Subcutaneous abdominal adipose tissue (tissue), 5 donors: ENCODE measurements at regions not wholly inside any gene's neighbourhood (a gene's known extent, or its start where the extent isn't known, plus 50 kb on each side); places are given as distances from the start of the nearest gene placed in this dataset.

ENCODE experiments used
- H3K27ac ChIP-seq: one replicate; pipeline ENCODE4 v1.7.0; 2013; ENCODE audit warnings: low read depth, mild to moderate bottlenecking, inconsistent platforms, low read length, moderate library complexity
- H3K27me3 ChIP-seq, 5 donors: one replicate each; pipeline ENCODE4 v1.7.0; 2013; ENCODE audit warnings: low read length in 5 of 5, inconsistent platforms in 1 of 5; ENCODE audit not compliant: control insufficient read depth in 5 of 5, insufficient read depth in 4 of 5
- H3K36me3 ChIP-seq, 5 donors: one replicate each; pipeline ENCODE4 v1.7.0; 2013; ENCODE audit warnings: low read length in 5 of 5; ENCODE audit not compliant: control insufficient read depth in 5 of 5, insufficient read depth in 5 of 5
- H3K4me1 ChIP-seq, 5 donors: one replicate each; pipeline ENCODE4 v1.7.0; 2013; ENCODE audit warnings: low read length in 5 of 5, mild to moderate bottlenecking in 3 of 5, moderate library complexity in 1 of 5; ENCODE audit not compliant: control insufficient read depth in 5 of 5, insufficient read depth in 5 of 5
- H3K4me3 ChIP-seq, 5 donors: one replicate each; pipeline ENCODE4 v1.7.0; 2013; ENCODE audit warnings: low read length in 5 of 5, low read depth in 1 of 5
- H3K9ac ChIP-seq, 5 donors: one replicate each; pipeline ENCODE4 v1.7.0; 2013; ENCODE audit warnings: low read length in 5 of 5, mild to moderate bottlenecking in 4 of 5, moderate library complexity in 3 of 5
- H3K9me3 ChIP-seq, 5 donors: one replicate each; pipeline ENCODE4 v1.7.0; 2013; ENCODE audit warnings: low read length in 5 of 5; ENCODE audit not compliant: control insufficient read depth in 5 of 5
- donor health status: healthy.
- donor health status: healthy.
- donor health status: healthy.
- donor health status: healthy.
- donor health status: healthy.

DNA sequence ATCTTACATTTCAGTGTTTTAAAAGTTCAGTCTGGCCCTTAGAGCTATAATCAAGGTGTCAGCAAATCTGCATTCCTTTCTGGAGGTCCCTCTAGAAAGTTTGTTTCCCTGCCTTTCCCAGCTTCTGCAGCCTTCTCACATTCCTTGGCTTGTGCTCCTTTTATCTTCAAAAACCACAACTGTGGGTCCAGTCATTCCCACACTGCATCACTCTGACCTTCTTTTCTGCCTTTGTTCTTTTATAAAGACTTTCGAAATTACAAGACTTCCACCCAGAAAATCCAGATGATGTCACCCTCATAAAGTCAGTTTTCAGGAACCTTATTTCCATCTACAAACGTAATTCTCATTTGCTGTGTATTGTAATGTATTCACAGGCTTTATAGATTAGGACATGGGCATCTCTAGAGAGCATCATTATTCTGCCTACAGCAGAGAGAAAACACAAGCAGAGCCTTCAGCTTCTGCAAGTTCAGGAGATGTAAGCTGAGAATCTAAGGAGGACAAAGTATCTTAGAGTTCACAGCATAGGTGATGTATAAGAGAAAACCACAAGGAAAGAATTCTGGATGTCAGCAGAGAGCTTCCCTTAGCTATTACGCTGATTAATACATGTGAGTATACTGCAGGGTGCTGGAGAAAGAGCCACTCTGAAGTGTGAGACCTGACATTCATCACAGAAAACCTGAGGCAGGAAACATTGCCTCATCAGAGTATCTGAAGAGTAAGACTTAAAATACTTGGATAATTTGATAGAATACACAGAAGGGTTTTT lies 1100.2 kb downstream of the CBLN2 start:
- no peak overlapping the region for H3K27ac ChIP-seq

DNA sequence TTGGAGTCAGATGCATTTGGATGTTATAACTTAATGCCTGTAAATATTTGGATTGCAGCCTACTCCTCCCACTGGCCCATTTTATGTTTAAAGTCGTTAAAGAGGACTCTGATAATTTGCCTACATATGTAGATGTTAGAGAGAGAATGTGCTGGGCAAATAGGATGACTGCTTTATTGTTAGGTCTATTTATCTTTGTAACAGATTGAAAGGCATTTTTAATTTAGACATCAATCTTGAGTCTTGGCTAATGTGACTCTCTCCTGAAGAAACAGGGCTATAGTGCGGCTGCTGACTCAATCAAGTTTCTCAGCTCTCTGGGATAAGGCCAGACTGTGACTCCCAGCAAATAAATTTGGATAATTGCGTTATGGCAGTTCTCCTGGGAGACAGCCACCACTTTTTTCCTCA lies 1101.4 kb downstream of the CBLN2 start:
- Histone ChIP-seq H3K4me1 (peaks cover 0 to 10% (median 5%) of the 10 kb centered on the region in 5 donors), H3K9ac (no peak overlapping the region), H3K9me3 (peaks cover 0 to 5% (median 0%) of the 10 kb centered on the region in 5 donors), H3K36me3 (no peaks in the 10 kb centered on the region), H3K4me3 (no peak overlapping the region), H3K27me3 (no peaks in the 10 kb centered on the region), H3K27ac (no peak overlapping the region)

More for the DNA sequence above, 1100.2 kb downstream of the CBLN2 start:
- no peak overlapping the region for H3K9ac ChIP-seq
- peaks cover 0 to 10% (median 5%) of the 10 kb centered on the region in 5 donors for H3K4me1 ChIP-seq
- H3K36me3 ChIP-seq = no peaks in the 10 kb centered on the region
- peaks cover 0 to 5% (median 0%) of the 10 kb centered on the region in 5 donors for H3K9me3 ChIP-seq
- no peaks in the 10 kb centered on the region for H3K27me3 ChIP-seq
- no peak overlapping the region for H3K4me3 ChIP-seq

DNA sequence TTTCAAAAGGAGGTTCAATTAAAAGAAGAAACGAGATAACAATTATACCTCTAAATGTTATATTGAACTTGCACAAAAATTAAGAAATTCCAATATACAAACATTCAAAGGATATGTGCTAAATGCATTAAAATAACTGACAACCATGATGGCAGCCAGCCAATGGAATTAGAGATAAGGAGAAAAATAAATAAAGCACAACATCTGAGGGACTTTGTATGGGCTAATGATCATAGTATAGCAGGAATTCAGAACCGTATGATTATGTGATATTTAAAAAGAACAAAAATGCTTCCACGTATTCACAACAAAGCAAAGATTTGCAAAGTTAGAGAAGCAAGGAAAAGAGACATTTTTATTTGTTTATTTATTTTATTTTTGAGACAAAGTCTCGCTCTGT lies 1103.0 kb downstream of the CBLN2 start:
- H3K4me1 ChIP-seq = peaks cover 0 to 10% (median 5%) of the 10 kb centered on the region in 5 donors
- no peaks in the 10 kb centered on the region for H3K27me3 ChIP-seq
- H3K4me3 ChIP-seq = no peak overlapping the region
- no peak overlapping the region for H3K9ac ChIP-seq
- no peaks in the 10 kb centered on the region for H3K36me3 ChIP-seq
- H3K27ac ChIP-seq = no peak overlapping the region
- H3K9me3 ChIP-seq = peaks cover 0 to 5% (median 0%) of the 10 kb centered on the region in 5 donors

DNA sequence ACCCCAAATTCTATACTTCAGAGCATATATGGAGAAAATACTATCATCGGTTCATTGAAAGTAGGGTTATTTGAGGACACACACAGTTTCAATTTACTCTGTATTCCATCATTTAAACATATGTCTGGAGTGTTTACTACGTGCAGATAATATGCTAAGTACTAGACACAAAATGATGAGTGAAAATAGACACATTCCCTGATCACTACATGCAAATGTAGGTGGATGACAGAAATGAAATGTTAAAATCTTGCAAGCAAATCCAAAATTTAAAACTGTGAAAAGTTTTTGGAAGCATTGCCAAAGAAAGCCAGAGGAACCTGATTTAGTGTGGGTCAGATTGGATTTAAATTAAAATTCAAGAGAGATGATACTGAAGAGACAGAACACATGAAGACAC lies 1106.6 kb downstream of the CBLN2 start:
- H3K27ac ChIP-seq = no peak overlapping the region
- H3K9ac ChIP-seq = no peak overlapping the region
- peaks cover 0 to 4% (median 0%) of the 10 kb centered on the region in 5 donors for H3K4me1 ChIP-seq
- no peak overlapping the region for H3K4me3 ChIP-seq
- no peaks in the 10 kb centered on the region for H3K9me3 ChIP-seq
- H3K27me3 ChIP-seq = no peaks in the 10 kb centered on the region
- H3K36me3 ChIP-seq = no peaks in the 10 kb centered on the region

DNA sequence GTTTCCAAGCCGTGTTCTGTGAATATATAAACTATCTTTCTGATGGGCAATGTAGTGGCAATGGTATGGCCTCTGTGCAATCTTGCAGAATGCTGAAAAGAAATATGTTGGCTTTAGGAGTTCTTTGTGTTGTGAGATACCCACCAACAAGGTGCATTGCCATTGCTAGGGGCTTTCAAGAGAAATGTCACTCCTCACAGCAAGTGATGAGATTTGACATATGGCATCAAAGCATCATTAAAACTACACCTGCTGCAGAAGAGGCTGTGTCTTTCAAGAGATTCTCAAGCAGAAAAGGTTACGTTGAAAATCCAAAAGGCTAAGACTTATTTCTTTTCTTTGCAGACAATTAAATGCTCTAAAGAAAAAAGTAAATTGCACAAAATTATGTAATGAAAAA lies 1110.8 kb downstream of the CBLN2 start:
- no peak overlapping the region for H3K9ac ChIP-seq
- no peak overlapping the region for H3K27ac ChIP-seq
- no peaks in the 10 kb centered on the region for H3K4me1 ChIP-seq
- H3K27me3 ChIP-seq = no peaks in the 10 kb centered on the region
- H3K9me3 ChIP-seq = no peaks in the 10 kb centered on the region
- H3K36me3 ChIP-seq = no peaks in the 10 kb centered on the region
- no peak overlapping the region for H3K4me3 ChIP-seq

DNA sequence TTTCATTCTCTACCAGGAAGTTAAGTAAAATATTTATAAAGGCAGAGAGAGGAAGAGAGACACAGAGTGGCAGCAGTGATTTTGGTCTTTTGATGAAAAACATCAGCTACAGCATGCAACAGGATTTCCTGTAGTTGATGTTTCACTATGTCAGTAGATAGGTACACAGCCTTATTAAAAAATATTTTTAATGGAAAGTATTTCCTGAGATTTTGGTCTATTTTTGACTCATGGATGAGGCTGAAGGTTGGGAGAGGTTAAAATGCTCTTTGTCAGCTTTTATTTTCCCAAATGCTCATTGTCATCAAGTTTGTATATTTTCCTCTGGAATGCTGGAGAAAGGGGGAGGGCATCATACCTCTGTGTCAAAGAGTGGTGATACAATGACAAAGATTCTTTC lies 1112.5 kb downstream of the CBLN2 start:
- Histone ChIP-seq H3K27ac (no peak overlapping the region), H3K4me1 (no peaks in the 10 kb centered on the region), H3K36me3 (no peaks in the 10 kb centered on the region), H3K27me3 (no peaks in the 10 kb centered on the region), H3K4me3 (no peak overlapping the region), H3K9ac (no peak overlapping the region), H3K9me3 (no peaks in the 10 kb centered on the region)

DNA sequence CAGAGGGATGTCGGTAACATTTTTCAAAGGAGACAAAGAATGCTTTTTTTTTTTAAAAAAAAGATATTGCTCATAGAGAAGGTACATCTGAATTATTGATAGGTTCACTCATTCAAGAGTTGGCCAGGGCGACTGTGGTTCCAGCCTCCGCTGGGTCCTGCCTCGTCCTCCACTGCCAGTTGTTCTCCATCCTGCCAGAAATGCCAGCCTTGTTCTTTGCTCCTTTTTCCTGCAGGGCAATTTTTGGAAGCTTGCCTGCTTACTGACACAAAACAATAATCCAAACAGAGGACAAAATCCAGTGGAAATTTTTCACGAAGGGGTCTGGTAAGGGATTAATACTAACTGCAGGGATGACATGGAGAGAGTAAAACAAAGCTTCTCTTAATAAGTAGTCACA lies 1113.0 kb downstream of the CBLN2 start:
- no peaks in the 10 kb centered on the region for H3K4me1 ChIP-seq
- H3K27me3 ChIP-seq = no peaks in the 10 kb centered on the region
- no peak overlapping the region for H3K27ac ChIP-seq
- no peak overlapping the region for H3K4me3 ChIP-seq
- H3K9ac ChIP-seq = no peak overlapping the region
- H3K36me3 ChIP-seq = no peaks in the 10 kb centered on the region
- H3K9me3 ChIP-seq = no peaks in the 10 kb centered on the region

DNA sequence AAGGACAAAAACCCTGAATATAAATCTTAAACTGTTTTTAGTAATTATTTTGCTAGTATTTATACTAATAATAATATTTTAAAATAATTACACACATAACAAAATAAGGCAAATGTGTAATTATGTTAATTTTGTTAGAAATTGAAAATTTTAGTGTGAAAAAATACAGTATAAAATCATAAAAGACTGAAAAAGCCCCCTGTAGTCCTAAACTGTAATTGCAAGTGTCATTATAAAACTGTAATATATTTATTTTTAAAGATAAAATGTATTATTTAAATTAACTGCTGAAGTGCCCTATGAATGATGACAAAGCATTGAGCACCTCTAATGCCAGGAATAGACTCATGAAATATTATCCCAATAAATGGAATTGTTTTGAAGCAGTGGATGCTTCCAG lies 1117.7 kb downstream of the CBLN2 start:
- Histone ChIP-seq H3K36me3 (no peaks in the 10 kb centered on the region), H3K27me3 (no peaks in the 10 kb centered on the region), H3K27ac (no peak overlapping the region), H3K4me3 (no peak overlapping the region), H3K9me3 (no peaks in the 10 kb centered on the region), H3K9ac (no peak overlapping the region), H3K4me1 (no peaks in the 10 kb centered on the region)

DNA sequence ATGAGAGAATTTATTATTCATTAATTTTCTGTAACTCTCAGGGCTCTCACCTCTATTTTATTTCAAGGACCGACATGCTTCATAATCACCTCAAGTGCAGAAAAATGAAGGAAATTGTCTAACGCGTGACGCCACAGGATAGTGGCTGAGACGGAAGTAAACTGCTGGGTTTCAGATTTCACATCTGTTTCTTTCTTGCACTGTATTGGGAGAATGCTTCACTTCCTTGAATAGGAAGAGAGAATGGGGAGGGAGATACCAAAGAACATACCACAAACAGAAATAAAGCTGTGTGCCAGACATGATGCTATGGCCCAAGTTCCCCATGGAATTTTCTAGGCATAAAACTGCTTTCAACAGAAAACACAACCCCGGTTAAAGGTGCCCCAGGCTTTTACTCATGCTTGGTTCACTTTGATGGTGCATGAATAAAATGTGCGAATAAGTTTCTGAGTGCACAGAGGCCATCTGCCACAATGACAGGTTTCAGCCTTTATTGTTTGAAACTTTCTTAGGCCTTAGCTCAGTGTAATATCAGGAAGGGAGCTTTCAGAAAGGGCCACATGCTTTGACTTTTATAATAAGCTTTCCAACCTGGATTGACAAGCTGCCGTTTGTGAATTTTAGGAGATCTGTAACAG lies 1116.4 kb downstream of the SOCS6 start:
- no peaks in the 10 kb centered on the region for H3K9me3 ChIP-seq
- no peak overlapping the region for H3K27ac ChIP-seq
- no peaks in the 10 kb centered on the region for H3K4me1 ChIP-seq
- H3K9ac ChIP-seq = no peak overlapping the region
- no peaks in the 10 kb centered on the region for H3K27me3 ChIP-seq
- no peak overlapping the region for H3K4me3 ChIP-seq
- no peaks in the 10 kb centered on the region for H3K36me3 ChIP-seq

DNA sequence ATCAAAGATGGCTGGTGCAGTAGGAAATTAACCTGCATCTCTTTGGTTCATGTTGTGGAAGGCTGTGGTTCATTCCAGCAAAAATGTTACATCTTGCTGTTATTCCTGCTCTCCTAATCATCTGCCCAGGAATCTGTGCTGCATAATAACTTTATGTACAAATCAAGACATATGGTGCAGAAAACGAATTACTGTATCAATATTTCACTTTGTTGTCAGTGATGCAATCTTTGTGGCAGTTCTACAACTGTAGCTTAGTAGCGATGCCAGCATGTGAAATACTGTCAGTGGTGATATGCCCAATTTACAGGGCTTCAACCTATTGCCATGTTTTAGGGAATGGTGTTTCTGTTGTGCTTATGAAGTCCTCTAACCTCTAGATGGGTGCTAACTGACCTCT lies 1114.7 kb downstream of the SOCS6 start:
- no peak overlapping the region for H3K9ac ChIP-seq
- no peak overlapping the region for H3K4me3 ChIP-seq
- no peaks in the 10 kb centered on the region for H3K4me1 ChIP-seq
- no peaks in the 10 kb centered on the region for H3K36me3 ChIP-seq
- no peak overlapping the region for H3K27ac ChIP-seq
- no peaks in the 10 kb centered on the region for H3K9me3 ChIP-seq
- H3K27me3 ChIP-seq = no peaks in the 10 kb centered on the region
